Activated naive CD4-positive, alpha-beta T cell treated with anti-CD3 and anti-CD28 coated beads for 36 hours (primary cell): ENCODE measurements at regions not wholly inside any gene's neighbourhood (a gene's known extent, or its start where the extent isn't known, plus 50 kb on each side); places are given as distances from the start of the nearest gene placed in this dataset.

Experiments used
- CTCF ChIA-PET: fragments of 350-600 bp; sonication (Branson Sonifier 250); formaldehyde crosslinking; loops from one replicate; lab custom pipeline; 2021; ENCODE audit warnings: antibody characterized with exemption; lab: Charles Lee
- DNase-seq: peaks from one replicate; pipeline ENCODE4 v3.0.0-alpha.2; 2020
- H3K27ac Mint-ChIP-seq: one replicate; pipeline ENCODE4 v1.8.0; 2021; ENCODE audit warnings: mild to moderate bottlenecking, mixed read lengths
- H3K27me3 Mint-ChIP-seq: one replicate; pipeline ENCODE4 v1.8.0; 2021; ENCODE audit warnings: low read depth, mixed read lengths
- H3K36me3 Mint-ChIP-seq: one replicate; pipeline ENCODE4 v1.8.0; 2021; ENCODE audit warnings: low read depth, mixed read lengths
- H3K4me1 Mint-ChIP-seq: one replicate; pipeline ENCODE4 v1.8.0; 2021; ENCODE audit warnings: low read depth, mixed read lengths
- H3K4me3 Mint-ChIP-seq: one replicate; pipeline ENCODE4 v1.8.0; 2021; ENCODE audit warnings: mild to moderate bottlenecking, moderate library complexity, mixed read lengths
- H3K9me3 Mint-ChIP-seq: one replicate; pipeline ENCODE4 v1.8.0; 2021; ENCODE audit warnings: mixed read lengths
- intact Hi-C: fragments of 100-400 bp; cut with micrococcal nuclease; formaldehyde crosslinking; loops from one replicate; pipeline ENCODE4 v1.15.1; 2023

DNA sequence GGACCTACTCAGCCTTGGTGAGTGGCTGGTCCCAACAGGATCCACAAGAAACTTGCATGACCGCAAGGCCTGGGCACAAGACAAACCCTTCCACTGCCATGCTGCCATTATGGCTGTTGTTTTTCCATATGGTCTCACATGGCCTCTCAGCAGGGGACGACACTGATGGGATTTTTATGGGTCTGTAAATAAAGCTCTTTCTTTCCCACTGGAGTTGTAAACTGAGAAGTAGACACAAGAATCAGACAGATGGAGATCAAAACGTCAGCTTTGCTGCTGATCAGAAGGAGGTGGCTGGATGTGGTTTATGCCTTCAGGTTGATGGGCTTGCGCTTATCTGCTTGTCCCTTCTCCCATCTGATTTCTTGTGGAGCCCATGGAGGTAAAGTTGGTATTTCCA lies 138.1 kb upstream of the KCNJ6 start:
- DNase-seq = no peak
- intact Hi-C loops = no loop called here
- H3K27me3 Mint-ChIP-seq = peaks cover 10% of the 10 kb centered on the region
- H3K36me3 Mint-ChIP-seq = no peaks in the 10 kb centered on the region
- H3K4me3 Mint-ChIP-seq = no peak overlapping the region
- H3K27ac Mint-ChIP-seq = no peak overlapping the region
- CTCF ChIA-PET = no interaction called here
- H3K4me1 Mint-ChIP-seq = no peaks in the 10 kb centered on the region
- H3K9me3 Mint-ChIP-seq = no peaks in the 10 kb centered on the region

DNA sequence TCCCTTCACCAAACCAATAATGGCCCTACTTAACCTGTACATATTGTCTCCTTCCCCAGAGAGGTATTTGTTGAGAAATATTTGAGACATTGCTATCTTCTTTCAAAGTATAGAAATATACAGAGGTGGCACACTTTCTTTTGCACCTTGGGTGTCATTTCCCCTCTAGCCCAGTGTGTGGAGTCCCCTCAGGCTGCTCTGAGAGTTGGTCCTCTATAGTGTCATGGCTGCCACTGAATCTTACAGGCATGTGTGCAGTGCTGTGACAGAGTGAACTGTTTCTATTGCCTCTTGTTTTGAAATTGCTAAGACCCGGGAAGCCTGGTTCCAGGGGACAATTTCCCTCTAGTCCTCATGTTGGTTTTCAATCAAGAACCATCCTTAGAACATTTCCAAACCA lies 140.2 kb upstream of the KCNJ6 start:
- no peak for DNase-seq
- H3K4me3 Mint-ChIP-seq = no peak overlapping the region
- H3K4me1 Mint-ChIP-seq = no peaks in the 10 kb centered on the region
- no peaks in the 10 kb centered on the region for H3K36me3 Mint-ChIP-seq
- no peak overlapping the region for H3K27ac Mint-ChIP-seq
- peaks cover 12% of the 10 kb centered on the region for H3K27me3 Mint-ChIP-seq
- CTCF ChIA-PET = no interaction called here
- intact Hi-C loops = no loop called here
- no peaks in the 10 kb centered on the region for H3K9me3 Mint-ChIP-seq

DNA sequence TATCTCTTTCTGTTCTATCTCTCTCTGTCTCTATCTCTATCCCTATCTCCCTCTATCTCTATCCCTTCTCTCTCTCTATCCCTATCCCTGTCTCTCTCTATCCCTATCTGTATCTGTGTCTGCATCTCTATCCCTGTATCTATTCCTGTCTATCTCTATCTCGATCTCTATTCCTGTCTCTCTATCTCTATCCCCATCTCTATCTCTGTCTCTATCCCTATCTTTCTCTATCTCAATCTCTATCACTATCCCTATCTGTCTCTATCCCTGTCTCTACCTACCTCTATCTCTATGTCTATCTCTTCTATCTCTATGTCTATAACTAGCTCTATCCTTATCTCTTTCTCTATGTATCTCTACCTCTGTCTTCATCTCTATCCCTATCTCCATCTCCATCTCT lies 141.4 kb upstream of the KCNJ6 start:
- Mint-ChIP-seq H3K9me3 (no peaks in the 10 kb centered on the region), H3K4me1 (no peaks in the 10 kb centered on the region), H3K4me3 (no peak overlapping the region), H3K27me3 (peaks cover 16% of the 10 kb centered on the region), H3K36me3 (no peaks in the 10 kb centered on the region), H3K27ac (no peak overlapping the region)
- CTCF ChIA-PET = no interaction called here
- no peak for DNase-seq
- intact Hi-C loops = no loop called here

DNA sequence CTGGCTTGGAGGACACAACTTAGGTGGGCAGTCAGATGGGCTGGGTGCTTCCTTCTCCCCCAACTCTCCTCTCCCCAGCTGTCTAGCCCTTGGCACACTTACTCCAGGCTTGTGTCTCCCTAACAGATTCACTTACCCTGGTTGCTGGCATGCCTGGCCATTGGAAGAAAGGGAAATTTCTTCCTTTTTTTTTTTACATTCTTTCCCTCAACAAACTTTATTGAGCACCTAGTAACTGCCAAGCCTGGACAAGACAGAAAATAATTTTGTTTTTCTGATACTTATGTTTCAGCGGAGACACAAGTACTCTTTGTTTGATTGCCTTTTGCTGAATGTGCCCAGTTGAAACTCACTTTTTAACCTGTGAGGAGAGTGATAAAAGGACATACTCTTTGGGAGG lies 144.3 kb upstream of the KCNJ6 start:
- H3K4me3 Mint-ChIP-seq = no peak overlapping the region
- H3K9me3 Mint-ChIP-seq = no peaks in the 10 kb centered on the region
- CTCF ChIA-PET = no interaction called here
- no peaks in the 10 kb centered on the region for H3K36me3 Mint-ChIP-seq
- peaks cover 17% of the 10 kb centered on the region for H3K27me3 Mint-ChIP-seq
- no peak for DNase-seq
- H3K4me1 Mint-ChIP-seq = no peaks in the 10 kb centered on the region
- intact Hi-C loops = no loop called here
- no peak overlapping the region for H3K27ac Mint-ChIP-seq

DNA sequence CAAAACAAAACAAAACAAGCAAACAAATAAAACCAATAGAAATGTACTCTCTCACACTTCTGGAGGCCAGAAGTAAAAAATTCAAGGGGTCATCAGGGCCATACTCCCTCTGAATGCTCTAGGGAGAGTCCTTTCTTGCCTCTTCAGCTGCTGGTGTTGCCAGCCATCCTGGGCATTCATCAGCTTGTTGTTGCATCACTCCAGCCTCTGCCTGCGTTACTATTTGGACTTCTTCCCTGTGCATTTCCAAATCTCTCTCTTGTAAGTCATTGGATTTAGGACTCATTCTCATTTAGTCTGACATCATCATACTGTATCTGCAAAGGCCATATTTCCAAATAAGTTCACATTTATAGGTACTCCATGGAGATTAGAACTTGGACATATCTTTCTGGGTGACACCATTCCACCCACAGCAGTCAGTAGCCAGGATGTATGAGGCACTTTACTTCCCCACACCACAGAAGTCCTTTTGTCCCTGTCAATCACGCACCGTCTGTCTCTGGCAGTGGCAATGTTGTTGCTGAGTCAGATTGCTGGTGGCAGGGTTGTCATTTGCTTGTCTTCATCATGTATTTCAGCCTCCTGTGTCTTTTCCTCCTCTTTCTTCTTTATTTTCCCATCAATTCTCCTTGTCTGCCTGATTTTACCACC lies 151.0 kb upstream of the KCNJ6 start:
- Mint-ChIP-seq H3K9me3 (no peaks in the 10 kb centered on the region), H3K27me3 (peaks cover 16% of the 10 kb centered on the region), H3K27ac (no peak overlapping the region), H3K36me3 (no peaks in the 10 kb centered on the region), H3K4me1 (no peaks in the 10 kb centered on the region), H3K4me3 (no peak overlapping the region)
- intact Hi-C loops = no loop called here
- no peak for DNase-seq
- CTCF ChIA-PET = no interaction called here

DNA sequence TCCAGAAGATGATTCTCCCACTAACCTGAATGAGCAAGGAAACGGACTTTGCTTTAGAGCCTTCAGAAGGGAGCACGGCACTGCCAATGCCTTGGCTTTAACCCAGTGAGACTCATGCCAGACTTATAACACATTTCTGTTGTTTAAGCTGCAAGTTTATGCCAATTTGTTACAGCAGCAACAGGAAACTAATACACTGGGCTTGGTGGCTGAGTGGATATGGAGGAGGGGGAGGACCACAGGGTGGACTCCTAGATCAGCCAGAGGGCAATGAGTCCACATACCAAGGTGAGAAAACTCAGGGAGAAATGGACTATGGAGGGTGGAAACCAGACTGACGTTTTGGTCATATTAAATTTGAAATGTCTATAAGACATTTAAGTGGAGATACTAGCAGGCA lies 156.2 kb upstream of the KCNJ6 start:
- H3K27me3 Mint-ChIP-seq = peaks cover 9% of the 10 kb centered on the region
- DNase-seq = no peak
- H3K27ac Mint-ChIP-seq = no peak overlapping the region
- no peaks in the 10 kb centered on the region for H3K9me3 Mint-ChIP-seq
- intact Hi-C loops = no loop called here
- no peaks in the 10 kb centered on the region for H3K4me1 Mint-ChIP-seq
- CTCF ChIA-PET = no interaction called here
- no peaks in the 10 kb centered on the region for H3K36me3 Mint-ChIP-seq
- H3K4me3 Mint-ChIP-seq = no peak overlapping the region

DNA sequence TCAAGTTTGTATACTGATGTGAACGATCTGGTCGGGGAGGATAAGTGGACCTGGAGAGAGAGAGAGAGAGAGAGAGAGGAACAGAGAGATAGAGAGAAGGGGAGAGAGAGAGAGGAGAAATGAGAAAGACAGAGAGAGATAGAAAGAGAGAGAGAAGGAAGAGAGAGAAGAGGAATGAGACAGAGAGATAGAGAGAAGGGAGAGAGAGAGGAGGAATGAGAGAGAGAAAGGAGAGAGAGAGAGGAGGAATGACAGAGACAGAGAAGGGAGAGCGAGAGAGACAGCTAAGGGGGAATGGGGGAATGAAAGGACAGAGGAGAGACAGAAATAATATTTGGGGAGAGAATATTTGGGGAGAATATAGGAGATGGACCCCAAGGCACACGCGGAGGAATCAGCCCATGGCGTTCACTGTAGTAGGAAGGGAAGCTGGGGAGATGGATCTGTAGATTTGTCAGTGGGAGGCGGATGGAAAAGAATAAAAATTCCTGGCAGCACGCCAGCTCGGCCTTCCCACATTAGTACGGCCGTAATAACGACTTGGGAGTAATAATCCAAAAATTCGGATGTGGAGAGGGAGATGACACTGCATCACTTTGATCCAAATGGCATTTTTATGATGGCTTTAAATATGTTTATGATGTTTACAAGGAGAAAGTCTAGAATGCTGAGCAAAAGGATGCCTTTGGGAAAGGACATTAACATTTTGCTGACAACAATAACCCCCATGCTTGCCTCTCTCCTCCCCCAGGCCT lies 159.8 kb upstream of the KCNJ6 start:
- H3K27me3 Mint-ChIP-seq = peaks cover 5% of the 10 kb centered on the region

DNA sequence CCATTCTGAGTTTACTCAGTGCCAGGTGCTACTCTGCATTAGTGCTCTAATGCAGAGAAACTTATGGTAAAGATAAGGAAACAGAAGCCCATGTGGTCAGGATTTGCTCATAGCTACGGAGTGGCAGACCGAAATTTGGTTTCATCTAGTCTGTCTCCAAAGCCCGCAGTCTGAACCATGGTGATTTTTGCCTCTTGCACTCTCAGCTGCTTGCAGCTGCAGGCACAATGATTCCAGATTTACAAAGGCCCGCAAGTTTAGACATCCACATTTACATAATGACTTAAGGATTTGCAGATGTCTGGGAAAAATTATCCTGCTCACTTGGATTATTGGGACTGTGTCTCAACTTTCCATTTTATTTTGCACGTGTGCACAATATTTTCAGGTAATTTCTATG lies 161.3 kb upstream of the KCNJ6 start:
- Mint-ChIP-seq H3K4me1 (no peaks in the 10 kb centered on the region), H3K27me3 (no peaks in the 10 kb centered on the region), H3K9me3 (no peaks in the 10 kb centered on the region), H3K36me3 (no peaks in the 10 kb centered on the region), H3K27ac (no peak overlapping the region), H3K4me3 (no peak overlapping the region)
- CTCF ChIA-PET = no interaction called here
- DNase-seq = no peak
- intact Hi-C loops = no loop called here

More for the DNA sequence above, 159.8 kb upstream of the KCNJ6 start:
- Mint-ChIP-seq H3K9me3 (no peaks in the 10 kb centered on the region), H3K4me1 (no peaks in the 10 kb centered on the region), H3K4me3 (no peak overlapping the region), H3K36me3 (no peaks in the 10 kb centered on the region), H3K27ac (no peak overlapping the region)
- CTCF ChIA-PET = no interaction called here
- no peak for DNase-seq
- intact Hi-C loops = no loop called here

DNA sequence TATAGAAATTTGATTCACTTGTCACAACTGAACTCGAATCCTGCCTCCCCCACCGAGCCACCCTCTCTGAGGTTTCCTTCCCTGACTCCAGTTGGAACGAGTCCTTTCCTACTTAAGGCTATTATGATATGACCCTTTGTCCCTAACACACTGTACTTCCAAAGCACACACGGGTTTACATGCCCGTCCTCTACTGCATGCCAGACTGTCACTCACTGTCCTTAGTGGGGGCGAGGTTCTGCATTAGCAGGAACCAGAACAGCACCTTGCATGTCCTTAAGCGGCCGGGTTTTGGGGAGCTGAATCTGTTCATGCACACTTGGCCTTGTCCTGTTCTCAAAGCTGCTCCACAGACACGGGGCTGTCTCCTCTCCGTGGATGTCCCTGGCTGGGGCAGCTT lies 164.6 kb upstream of the KCNJ6 start:
- Mint-ChIP-seq H3K36me3 (no peaks in the 10 kb centered on the region), H3K9me3 (no peaks in the 10 kb centered on the region), H3K27ac (no peak overlapping the region), H3K27me3 (peaks cover 6% of the 10 kb centered on the region), H3K4me3 (no peak overlapping the region), H3K4me1 (no peaks in the 10 kb centered on the region)
- CTCF ChIA-PET = no interaction called here
- DNase-seq = no peak
- intact Hi-C loops = no loop called here

DNA sequence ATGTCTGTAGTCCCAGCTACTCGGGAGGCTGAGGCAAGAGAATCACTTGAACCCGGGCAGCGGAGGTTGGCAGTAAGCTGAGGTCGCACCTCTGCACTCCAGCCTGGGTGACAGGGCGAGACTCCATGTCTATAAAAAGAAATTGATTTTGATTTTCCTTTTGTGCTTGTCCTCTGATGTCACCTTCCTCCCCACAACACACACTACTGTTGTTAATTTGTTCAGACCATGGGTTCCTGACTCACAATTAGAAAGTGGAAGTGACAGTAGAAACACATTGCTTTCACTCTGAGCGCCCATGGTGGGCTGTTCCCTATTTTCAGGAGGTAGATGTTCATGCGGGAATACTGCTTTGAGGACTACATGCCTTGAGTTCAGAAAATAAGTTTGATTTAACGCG lies 165.5 kb upstream of the KCNJ6 start:
- H3K9me3 Mint-ChIP-seq = no peaks in the 10 kb centered on the region
- no peak overlapping the region for H3K27ac Mint-ChIP-seq
- CTCF ChIA-PET = no interaction called here
- intact Hi-C loops = no loop called here
- peaks cover 6% of the 10 kb centered on the region for H3K27me3 Mint-ChIP-seq
- H3K4me3 Mint-ChIP-seq = no peak overlapping the region
- H3K4me1 Mint-ChIP-seq = no peaks in the 10 kb centered on the region
- DNase-seq = no peak
- no peaks in the 10 kb centered on the region for H3K36me3 Mint-ChIP-seq

DNA sequence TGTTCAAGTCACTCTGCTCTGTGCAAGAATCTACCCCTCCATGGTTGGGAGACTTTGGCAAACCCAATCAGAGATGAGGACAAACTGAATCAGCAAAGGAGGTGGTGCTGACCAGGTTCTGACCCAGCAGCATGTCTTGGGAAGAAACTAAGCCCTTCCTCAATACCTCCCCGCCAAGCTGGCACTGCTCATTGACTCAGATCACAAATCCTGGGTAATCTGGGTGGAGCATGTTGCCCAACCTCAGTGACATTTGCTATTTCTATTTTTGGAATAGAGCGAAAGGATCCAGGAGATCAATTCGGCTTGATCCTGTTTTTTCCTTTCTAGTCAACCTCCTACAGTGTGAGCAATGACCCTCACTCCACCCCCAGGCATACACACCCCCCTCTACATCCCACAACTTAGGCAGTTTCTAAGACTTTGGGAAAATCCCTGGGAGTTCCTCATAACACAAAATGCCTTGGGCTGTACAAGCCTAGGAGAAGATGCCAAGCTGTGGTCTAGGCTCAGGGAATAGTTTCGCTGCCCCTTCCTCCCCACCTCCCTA lies 166.8 kb upstream of the KCNJ6 start:
- Mint-ChIP-seq H3K27me3 (peaks cover 9% of the 10 kb centered on the region), H3K4me1 (no peaks in the 10 kb centered on the region), H3K27ac (no peak overlapping the region), H3K9me3 (no peaks in the 10 kb centered on the region), H3K36me3 (no peaks in the 10 kb centered on the region), H3K4me3 (no peak overlapping the region)
- no peak for DNase-seq
- intact Hi-C loops = no loop called here
- CTCF ChIA-PET = no interaction called here

DNA sequence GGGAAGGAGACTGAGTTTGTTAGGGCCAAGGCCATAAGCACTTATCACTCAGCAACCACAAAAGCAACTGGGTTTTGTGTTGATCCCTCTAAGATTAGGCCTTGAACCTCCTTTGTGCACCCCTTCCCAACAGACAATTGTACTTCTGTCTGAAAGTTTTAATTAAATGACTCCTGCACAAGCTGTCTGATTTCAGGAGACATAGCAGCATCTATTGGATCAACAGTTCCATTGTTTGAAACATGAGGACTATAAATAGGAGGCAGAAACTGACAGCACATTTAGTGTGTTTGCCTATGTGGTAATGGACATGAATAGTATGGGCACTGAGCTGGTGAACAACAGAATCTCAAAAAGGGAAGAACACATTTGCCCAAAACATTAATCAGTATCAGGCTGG lies 167.3 kb upstream of the KCNJ6 start:
- Mint-ChIP-seq H3K4me3 (no peak overlapping the region), H3K27ac (no peak overlapping the region), H3K27me3 (peaks cover 9% of the 10 kb centered on the region), H3K36me3 (no peaks in the 10 kb centered on the region), H3K9me3 (no peaks in the 10 kb centered on the region), H3K4me1 (no peaks in the 10 kb centered on the region)
- no peak for DNase-seq
- CTCF ChIA-PET = no interaction called here
- intact Hi-C loops = no loop called here

DNA sequence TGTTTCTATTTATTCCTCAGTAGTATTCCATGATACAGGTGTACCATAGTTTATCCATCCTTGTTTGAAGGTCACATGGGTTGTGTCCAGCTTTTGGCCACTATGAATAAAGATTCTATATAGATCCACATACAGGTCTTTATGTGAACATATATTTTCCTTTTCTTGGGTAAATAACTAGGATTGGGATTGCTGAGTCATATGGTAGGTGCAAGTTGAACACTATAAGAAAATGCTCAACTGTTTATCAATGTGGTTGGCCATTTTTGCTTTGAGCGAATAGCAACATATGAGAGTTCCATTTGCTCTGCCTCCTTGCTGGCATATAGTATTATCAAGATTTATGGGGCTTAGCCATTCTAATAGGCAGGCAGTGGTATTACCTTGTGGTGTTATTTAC lies 170.2 kb upstream of the KCNJ15 start:
- no peaks in the 10 kb centered on the region for H3K4me1 Mint-ChIP-seq
- H3K9me3 Mint-ChIP-seq = no peaks in the 10 kb centered on the region
- DNase-seq = no peak
- CTCF ChIA-PET = no interaction called here
- H3K36me3 Mint-ChIP-seq = no peaks in the 10 kb centered on the region
- no peak overlapping the region for H3K4me3 Mint-ChIP-seq
- intact Hi-C loops = no loop called here
- no peak overlapping the region for H3K27ac Mint-ChIP-seq
- H3K27me3 Mint-ChIP-seq = peaks cover 16% of the 10 kb centered on the region
